ENCODE measurements at regions not wholly inside any gene's neighbourhood (a gene's known extent, or its start where the extent isn't known, plus 50 kb on each side); places are given as distances from the start of the nearest gene placed in this dataset.

- H3K27ac ChIP-seq: no peak overlapping the region
- TF ChIP-seq ZFX (IDR thresholded peaks at IDR 0.05) (no peak), CTCF (conservative IDR thresholded peaks at IDR 0.05) (no peak)
Measured at GRCh38 chr13:79776531-79777295, 295.8 kb downstream of the NDFIP2 start.

- TF ChIP-seq ZFX (IDR thresholded peaks at IDR 0.05) (no peak), CTCF (conservative IDR thresholded peaks at IDR 0.05) (peak; percentile 49)
- H3K27ac ChIP-seq: no peak overlapping the region
Measured at GRCh38 chr13:79775830-79776229, 294.9 kb downstream of the NDFIP2 start.

- no peak overlapping the region for H3K27ac ChIP-seq
- TF ChIP-seq CTCF (conservative IDR thresholded peaks at IDR 0.05) (no peak), ZFX (IDR thresholded peaks at IDR 0.05) (no peak)
Measured at GRCh38 chr13:79772811-79773210, 291.9 kb downstream of the NDFIP2 start.

- no peak for TF ChIP-seq CTCF (conservative IDR thresholded peaks at IDR 0.05)
- H3K27ac ChIP-seq: no peak overlapping the region
Measured at GRCh38 chr13:79771493-79771892, 290.5 kb downstream of the NDFIP2 start.

- H3K27ac ChIP-seq: no peak overlapping the region
- TF ChIP-seq ZFX (IDR thresholded peaks at IDR 0.05) (no peak), CTCF (conservative IDR thresholded peaks at IDR 0.05) (no peak)
Measured at GRCh38 chr13:79770056-79770455, 289.1 kb downstream of the NDFIP2 start.

- TF ChIP-seq ZFX (IDR thresholded peaks at IDR 0.05): no peak
- TF ChIP-seq CTCF (conservative IDR thresholded peaks at IDR 0.05): no peak
- H3K27ac ChIP-seq: no peak overlapping the region
Measured at GRCh38 chr13:79767126-79767525, 286.2 kb downstream of the NDFIP2 start.

GRCh38 chr13:79765331-79765730 is 284.4 kb downstream of the NDFIP2 start:
- H3K27ac ChIP-seq: no peak overlapping the region
- no peak for TF ChIP-seq CTCF (conservative IDR thresholded peaks at IDR 0.05)
- TF ChIP-seq ZFX (IDR thresholded peaks at IDR 0.05): no peak
